ENCODE measurements at regions not wholly inside any gene's neighbourhood (a gene's known extent, or its start where the extent isn't known, plus 50 kb on each side); places are given as distances from the start of the nearest gene placed in this dataset.

DNA sequence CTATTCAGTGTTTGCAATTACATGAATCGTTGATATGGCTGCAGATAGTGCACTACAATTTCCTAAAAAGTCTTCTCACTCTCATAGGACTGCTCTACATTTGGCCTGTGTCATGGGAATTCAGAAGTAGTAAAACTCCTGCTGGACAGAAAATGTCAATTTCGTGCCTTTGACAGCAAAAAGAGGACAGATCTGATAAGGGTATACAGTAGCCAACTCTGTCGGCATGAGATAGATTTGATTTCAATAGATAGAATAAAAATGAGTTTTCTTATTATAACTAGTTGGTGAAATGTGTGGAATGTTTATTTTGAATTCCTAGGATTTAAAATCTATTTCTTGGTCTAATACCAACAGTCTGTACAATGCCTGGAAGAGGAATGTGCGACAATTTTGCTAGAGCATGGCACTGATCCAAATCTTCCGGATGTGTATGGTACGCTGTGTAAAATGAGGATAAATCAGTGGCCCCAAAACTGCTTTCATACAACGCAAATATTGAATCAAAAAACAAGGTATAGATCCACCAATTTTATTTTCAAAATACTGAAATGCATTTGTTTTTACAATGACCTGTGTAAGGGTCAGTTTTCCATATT lies 133.5 kb upstream of the CDK13 start:
- Histone ChIP-seq H3K27me3 (ENCODE audit: insufficient read depth, poor library complexity, severe bottlenecking) (peaks cover 9% of the 10 kb centered on the region), H3K27ac (replicated peaks) (no peak overlapping the region), H3K4me3 (replicated peaks; ENCODE audit: insufficient read depth, low read length) (no peak overlapping the region)
- DNase-seq (ENCODE audit: low read depth in 1 of 2, low spot score in 1 of 2), result no peak
- TF ChIP-seq POLR2AphosphoS5 (IDR thresholded peaks at IDR 0.05; ENCODE audit: low read depth), result no peak
- no peak for TF ChIP-seq GABPA (IDR thresholded peaks at IDR 0.05; ENCODE audit: low read depth)
- TF ChIP-seq, protein P1, sequence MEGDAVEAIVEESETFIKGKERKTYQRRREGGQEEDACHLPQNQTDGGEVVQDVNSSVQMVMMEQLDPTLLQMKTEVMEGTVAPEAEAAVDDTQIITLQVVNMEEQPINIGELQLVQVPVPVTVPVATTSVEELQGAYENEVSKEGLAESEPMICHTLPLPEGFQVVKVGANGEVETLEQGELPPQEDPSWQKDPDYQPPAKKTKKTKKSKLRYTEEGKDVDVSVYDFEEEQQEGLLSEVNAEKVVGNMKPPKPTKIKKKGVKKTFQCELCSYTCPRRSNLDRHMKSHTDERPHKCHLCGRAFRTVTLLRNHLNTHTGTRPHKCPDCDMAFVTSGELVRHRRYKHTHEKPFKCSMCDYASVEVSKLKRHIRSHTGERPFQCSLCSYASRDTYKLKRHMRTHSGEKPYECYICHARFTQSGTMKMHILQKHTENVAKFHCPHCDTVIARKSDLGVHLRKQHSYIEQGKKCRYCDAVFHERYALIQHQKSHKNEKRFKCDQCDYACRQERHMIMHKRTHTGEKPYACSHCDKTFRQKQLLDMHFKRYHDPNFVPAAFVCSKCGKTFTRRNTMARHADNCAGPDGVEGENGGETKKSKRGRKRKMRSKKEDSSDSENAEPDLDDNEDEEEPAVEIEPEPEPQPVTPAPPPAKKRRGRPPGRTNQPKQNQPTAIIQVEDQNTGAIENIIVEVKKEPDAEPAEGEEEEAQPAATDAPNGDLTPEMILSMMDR (IDR thresholded peaks at IDR 0.05; ENCODE audit: insufficient read depth, low read length), result no peak
- no peak for TF ChIP-seq SPI1 (IDR thresholded peaks at IDR 0.05; ENCODE audit: borderline replicate concordance, low read depth)
- TF ChIP-seq REST (IDR thresholded peaks at IDR 0.05; ENCODE audit: insufficient replicate concordance, low read depth), result no peak

GRCh38 chr7:39819514-39819913 lies 130.5 kb upstream of the CDK13 start:
- peaks cover 14% of the 10 kb centered on the region for H3K27me3 ChIP-seq (ENCODE audit: insufficient read depth, poor library complexity, severe bottlenecking)
- no peak for DNase-seq (ENCODE audit: low read depth in 1 of 2, low spot score in 1 of 2)
- H3K4me3 ChIP-seq (replicated peaks; ENCODE audit: insufficient read depth, low read length), result no peak overlapping the region
- no peak for TF ChIP-seq SPI1 (IDR thresholded peaks at IDR 0.05; ENCODE audit: borderline replicate concordance, low read depth)
- no peak for TF ChIP-seq POLR2AphosphoS5 (IDR thresholded peaks at IDR 0.05; ENCODE audit: low read depth)
- H3K27ac ChIP-seq (replicated peaks), result no peak overlapping the region

DNA sequence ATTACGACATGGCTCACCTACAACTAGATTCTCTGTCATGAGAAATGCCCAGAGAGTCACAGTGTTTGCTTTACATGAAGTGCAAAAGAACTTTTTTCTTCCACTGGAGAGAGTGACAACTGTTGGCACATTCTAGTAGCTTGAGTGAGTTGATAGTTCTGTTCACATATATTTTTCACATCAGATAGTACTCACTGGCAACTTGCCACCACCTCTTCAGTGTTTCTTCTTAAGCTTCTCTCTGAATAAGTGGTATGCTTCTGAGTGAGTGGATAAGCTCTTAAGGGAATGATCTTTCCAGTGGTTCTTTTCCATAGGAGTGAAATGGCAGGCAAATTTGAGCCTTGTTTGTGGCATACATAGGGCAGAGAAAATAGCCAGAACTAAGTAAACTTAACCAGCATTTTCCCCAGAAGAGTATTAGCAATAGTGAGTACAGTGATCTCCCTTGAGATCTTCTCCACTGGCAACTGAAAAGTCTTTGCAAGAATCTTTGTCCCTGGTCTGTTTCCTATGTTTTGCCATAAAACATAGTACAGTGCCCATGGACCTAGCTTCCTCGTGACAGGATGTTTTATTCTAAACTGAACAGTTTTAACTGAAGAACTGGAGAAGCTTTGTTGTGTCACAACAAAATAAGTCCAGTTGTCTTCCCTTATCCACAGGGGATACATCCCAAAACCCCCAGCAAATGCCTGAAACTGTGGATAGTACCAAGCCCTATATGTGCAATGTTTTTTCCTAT lies 125.4 kb upstream of the CDK13 start:
- TF ChIP-seq REST (IDR thresholded peaks at IDR 0.05; ENCODE audit: insufficient replicate concordance, low read depth) (no peak), POLR2AphosphoS5 (IDR thresholded peaks at IDR 0.05; ENCODE audit: low read depth) (no peak), GABPA (IDR thresholded peaks at IDR 0.05; ENCODE audit: low read depth) (no peak), SPI1 (IDR thresholded peaks at IDR 0.05; ENCODE audit: borderline replicate concordance, low read depth) (no peak)
- TF ChIP-seq, protein P1 (IDR thresholded peaks at IDR 0.05; ENCODE audit: insufficient read depth, low read length), result no peak
- Histone ChIP-seq H3K27me3 (ENCODE audit: insufficient read depth, poor library complexity, severe bottlenecking) (peaks cover 13% of the 10 kb centered on the region), H3K27ac (replicated peaks) (no peak overlapping the region), H3K4me3 (replicated peaks; ENCODE audit: insufficient read depth, low read length) (no peak overlapping the region)
- DNase-seq (ENCODE audit: low read depth in 1 of 2, low spot score in 1 of 2), result no peak

DNA sequence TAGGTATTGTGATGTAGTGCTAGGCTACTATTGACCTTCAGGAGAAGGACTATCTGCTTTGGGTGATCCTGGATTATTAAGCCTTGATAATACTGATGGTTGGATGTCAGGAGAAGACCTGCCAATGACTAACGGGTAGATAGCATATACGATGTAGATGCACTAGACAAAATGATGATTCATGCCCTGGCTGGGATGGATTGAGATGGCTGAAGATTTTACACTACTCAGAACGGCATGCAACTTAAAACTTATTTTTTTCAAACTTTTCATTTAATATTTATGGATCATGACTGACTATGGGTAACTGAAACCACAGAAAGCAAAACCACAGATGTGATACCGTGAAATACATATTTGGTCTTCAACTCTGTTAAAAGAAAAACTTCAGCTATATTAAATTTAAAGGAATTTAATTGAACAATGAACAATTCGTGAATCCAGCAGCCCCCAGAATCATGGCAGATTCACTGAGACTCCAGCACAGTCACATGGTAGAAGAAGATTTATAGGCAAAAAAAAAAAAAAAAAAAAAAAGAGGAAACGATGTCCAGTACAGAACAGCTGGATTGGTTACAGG lies 124.6 kb upstream of the CDK13 start:
- DNase-seq (ENCODE audit: low read depth in 1 of 2, low spot score in 1 of 2), result no peak
- H3K4me3 ChIP-seq (replicated peaks; ENCODE audit: insufficient read depth, low read length), result no peak overlapping the region
- no peak overlapping the region for H3K27ac ChIP-seq (replicated peaks)
- peaks cover 13% of the 10 kb centered on the region for H3K27me3 ChIP-seq (ENCODE audit: insufficient read depth, poor library complexity, severe bottlenecking)
- TF ChIP-seq GABPA (IDR thresholded peaks at IDR 0.05; ENCODE audit: low read depth) (no peak), SPI1 (IDR thresholded peaks at IDR 0.05; ENCODE audit: borderline replicate concordance, low read depth) (peak; percentile 11; the same call in 1 of the 2 replicates), REST (IDR thresholded peaks at IDR 0.05; ENCODE audit: insufficient replicate concordance, low read depth) (no peak)

Measured in HL-60 (cell line).